Fibroblast of villous mesenchyme (primary cell): ENCODE measurements at regions not wholly inside any gene's neighbourhood (a gene's known extent, or its start where the extent isn't known, plus 50 kb on each side); places are given as distances from the start of the nearest gene placed in this dataset.

Experiments used
- DNase-seq: peaks from one replicate; pipeline ENCODE4 v3.0.0-alpha.2; 2010; ENCODE audit warnings: low read depth
- H3K4me3 ChIP-seq: 2 replicates; pipeline ENCODE4 v1.5.1; 2011; ENCODE audit warnings: low read depth, mild to moderate bottlenecking, low read length
- CTCF ChIP-seq: IDR thresholded peaks from 2 replicates; pipeline ENCODE4 v1.5.1; 2012; ENCODE audit warnings: low read depth, mild to moderate bottlenecking, low read length; ENCODE audit not compliant: insufficient read depth

GRCh38 chr3:134302674-134303073 is 52.0 kb upstream of the RYK start:
- TF ChIP-seq CTCF = no peak
- no peak overlapping the region for H3K4me3 ChIP-seq
- DNase-seq = no peak

DNA sequence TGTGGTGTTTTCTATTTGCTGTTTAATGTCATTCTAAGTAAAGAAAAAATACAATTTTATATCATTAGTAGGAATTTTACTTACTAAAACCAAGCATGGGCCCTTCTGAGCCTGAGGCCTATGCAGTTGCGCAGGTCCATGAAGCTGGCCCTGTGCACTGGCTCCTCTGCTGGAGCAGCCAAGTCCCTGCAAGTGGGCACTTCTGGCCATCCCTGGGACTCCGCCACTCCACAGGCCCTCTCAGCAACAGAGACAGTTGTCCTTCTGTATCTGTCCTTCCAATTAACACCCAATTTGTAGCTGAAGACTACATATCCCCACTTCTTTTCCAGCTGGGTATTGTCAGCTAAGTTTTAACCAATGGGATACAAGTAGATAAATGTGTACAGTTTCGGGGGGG is 49.9 kb upstream of the RYK start:
- TF ChIP-seq CTCF = peak; percentile 21
- H3K4me3 ChIP-seq = no peak overlapping the region
- no peak for DNase-seq
